HepG2 (cell line): ENCODE measurements at regions not wholly inside any gene's neighbourhood (a gene's known extent, or its start where the extent isn't known, plus 50 kb on each side); places are given as distances from the start of the nearest gene placed in this dataset.

Source experiments
- ATAC-seq: fragments of 200-7000 bp; cut with Tn5 transposase; 3 replicates; pipeline ENCODE4 v1.9.1; 2020; ENCODE audit warnings: mild to moderate bottlenecking, moderate library complexity
- BruUV-seq: library from RNA; stranded (reverse); fragments of 400-500 nt; replicated peaks from 2 replicates; lab custom pipeline; 2021; lab: Mats Ljungman, UMichigan
- CTCF ChIA-PET: fragments of 300-600 bp; formaldehyde crosslinking; extraction: SDS; loops from one replicate; lab custom pipeline; 2021; ENCODE audit warnings: low total read pairs, inconsistent platforms, low intra/inter-chr PET ratio; lab: Yijun Ruan, JAX
- POLR2A ChIA-PET: fragments of 350-600 bp; sonication (Branson Sonifier 250); formaldehyde crosslinking; loops from one replicate; lab custom pipeline; 2020; ENCODE audit warnings: antibody characterized with exemption, inconsistent platforms; lab: Yijun Ruan, JAX
- DNase-seq: peaks from one replicate; pipeline ENCODE4 v3.0.0-alpha.2; 2015; ENCODE audit warnings: low spot score
- FAIRE-seq: peaks from 3 replicates; lab custom pipeline; 2011; peaks lifted over from hg19 to GRCh38; lab: Jason Lieb, UNC
- H2AFZ ChIP-seq: one replicate; pipeline ENCODE4 v1.6.1; 2011; ENCODE audit warnings: low read length, inconsistent platforms
- H3K27ac ChIP-seq: fragments of 300-600 bp; 3 replicates; pipeline ENCODE4 v1.8.0; 2011; ENCODE audit warnings: mixed run types, mild to moderate bottlenecking, mixed read lengths, low read length, inconsistent platforms; ENCODE audit not compliant: insufficient read depth; ENCODE audit errors: extremely low read length
- H3K27me3 ChIP-seq, 2 experiments: fragments of 200-600 bp in 1 of 2; 2 replicates in 1 of 2; 3 replicates in 1 of 2; pipeline versions ENCODE4 v1.6.0 to v1.8.0; 2011; ENCODE audit warnings: low read length in 2 of 2, mild to moderate bottlenecking in 2 of 2, moderate library complexity in 2 of 2, inconsistent platforms in 1 of 2; ENCODE audit not compliant: insufficient read depth in 2 of 2, control insufficient read depth in 1 of 2
- H3K36me3 ChIP-seq, 2 experiments: fragments of 200-600 bp in 1 of 2; replicated peaks in 1 of 2; 2 replicates in 1 of 2; 3 replicates in 1 of 2; pipeline versions ENCODE4 v1.5.1 to v1.8.0; 2011; ENCODE audit warnings: low read length in 2 of 2, inconsistent platforms in 1 of 2; ENCODE audit not compliant: insufficient read depth in 2 of 2, control insufficient read depth in 1 of 2
- H3K4me1 ChIP-seq: 2 replicates; pipeline ENCODE4 v1.5.1; 2012; ENCODE audit warnings: low read length, inconsistent platforms; ENCODE audit not compliant: insufficient read depth
- H3K4me2 ChIP-seq: 2 replicates; pipeline ENCODE4 v1.6.0; 2011; ENCODE audit warnings: low read depth, low read length, inconsistent platforms
- H3K4me3 ChIP-seq, 3 experiments: fragments of 200-600 bp in 1 of 3; sonication (generic), shearing (Covaris generic) in 1 of 3; replicated peaks in 1 of 3; 2 replicates each; pipeline ENCODE4 v1.5.1; 2011 to 2016; ENCODE audit warnings: low read length in 3 of 3, inconsistent platforms in 2 of 3, low read depth in 2 of 3, mild to moderate bottlenecking in 2 of 3, control low read depth in 1 of 3, mixed read lengths in 1 of 3; ENCODE audit not compliant: insufficient read depth in 1 of 3
- H3K79me2 ChIP-seq: one replicate; pipeline ENCODE4 v1.6.1; 2011; ENCODE audit warnings: low read length, inconsistent platforms; ENCODE audit not compliant: insufficient read depth
- H3K9ac ChIP-seq: 2 replicates; pipeline ENCODE4 v1.6.0; 2011; ENCODE audit warnings: mild to moderate bottlenecking, low read depth, low read length, inconsistent platforms; ENCODE audit not compliant: insufficient read depth
- H3K9me3 ChIP-seq: 2 replicates; pipeline ENCODE4 v1.5.1; 2012; ENCODE audit warnings: mild to moderate bottlenecking, low read length
- H4K20me1 ChIP-seq: 2 replicates; pipeline ENCODE4 v1.6.0; 2011; ENCODE audit warnings: inconsistent platforms, mild to moderate bottlenecking, low read length, moderate library complexity; ENCODE audit not compliant: insufficient read depth
- FOXK2 ChIP-seq: fragments of 450-650 bp; IDR thresholded peaks from 2 replicates; pipeline ENCODE4 v1.6.1; 2016
- GABPB1 ChIP-seq: IDR thresholded peaks from 2 replicates; pipeline ENCODE4 v1.6.1; 2016; ENCODE audit warnings: mild to moderate bottlenecking, missing genetic modification reagents, moderate library complexity, missing compliant biosample characterization
- MBNL3 ChIP-seq: fragments of 250-450 bp; sonication (Bioruptor Pico); conservative IDR thresholded peaks from 2 replicates; pipeline ENCODE4 v1.8.0; 2022; ENCODE audit warnings: mild to moderate bottlenecking, inconsistent platforms
- MIXL1 ChIP-seq: IDR thresholded peaks from 2 replicates; pipeline ENCODE4 v1.6.1; 2016
- NR2F1 ChIP-seq, 2 experiments: fragments of 450-650 bp in 1 of 2; formaldehyde crosslinking in 1 of 2; IDR thresholded peaks; 2 replicates each; pipeline versions ENCODE4 v1.5.0 to v1.6.1; 2016 to 2020; ENCODE audit warnings: mild to moderate bottlenecking in 1 of 2, missing compliant biosample characterization in 1 of 2, missing genetic modification reagents in 1 of 2, moderate library complexity in 1 of 2
- SMAD3 ChIP-seq: sonication (generic); formaldehyde crosslinking; IDR thresholded peaks from 2 replicates; pipeline ENCODE4 v1.4.0; 2020; ENCODE audit warnings: missing genetic modification reagents
- TSC22D2 ChIP-seq: sonication (generic); formaldehyde crosslinking; IDR thresholded peaks from 2 replicates; pipeline ENCODE4 v1.5.1; 2020; ENCODE audit warnings: missing genetic modification reagents, mild to moderate bottlenecking, borderline replicate concordance
- ZFAT ChIP-seq: sonication (generic); formaldehyde crosslinking; conservative IDR thresholded peaks from 2 replicates; pipeline ENCODE4 v1.8.1; 2023; ENCODE audit warnings: missing genetic modification reagents, inconsistent platforms
- ZNF484 ChIP-seq: sonication (generic); formaldehyde crosslinking; IDR thresholded peaks from 2 replicates; pipeline ENCODE4 v1.5.1; 2020; ENCODE audit warnings: mild to moderate bottlenecking, low read depth, missing genetic modification reagents, borderline replicate concordance
- WGBS: methylation state at CpG from one replicate; pipeline ENCODE4 v1.1.6; 2017; ENCODE audit warnings: low lambda C conversion rate; 5-methylcytosine and 5-hydroxymethylcytosine counted together
- in situ Hi-C: cut with HindIII; loops from 2 replicates; pipeline ENCODE4 v1.10.0; 2017; ENCODE audit warnings: low pct_unique_long_range_greater_than_20kb; ENCODE audit not compliant: extremely low pct_ligation_motif_present
- intact Hi-C: fragments of 100-400 bp; cut with micrococcal nuclease; formaldehyde crosslinking; loops from one replicate; pipeline ENCODE4 v1.10.0; 2022; ENCODE audit not compliant: unreplicated experiment
- TF ChIP-seq, protein P1 (sequence below): sonication (generic); formaldehyde crosslinking; IDR thresholded peaks from 2 replicates; pipeline ENCODE4 v1.4.0; 2020; ENCODE audit warnings: missing genetic modification reagents, borderline replicate concordance
- TF ChIP-seq, protein P2 (sequence below): sonication (generic); formaldehyde crosslinking; IDR thresholded peaks from 2 replicates; pipeline ENCODE4 v1.4.0; 2020; ENCODE audit warnings: missing genetic modification reagents
- TF ChIP-seq, protein P3 (sequence below): sonication (generic); formaldehyde crosslinking; IDR thresholded peaks from 2 replicates; pipeline ENCODE4 v1.4.0; 2020; ENCODE audit warnings: mild to moderate bottlenecking, missing genetic modification reagents
- TF ChIP-seq, protein P4 (sequence below): sonication (generic); formaldehyde crosslinking; IDR thresholded peaks from 2 replicates; pipeline ENCODE4 v1.4.0; 2020; ENCODE audit warnings: mild to moderate bottlenecking, missing genetic modification reagents

DNA sequence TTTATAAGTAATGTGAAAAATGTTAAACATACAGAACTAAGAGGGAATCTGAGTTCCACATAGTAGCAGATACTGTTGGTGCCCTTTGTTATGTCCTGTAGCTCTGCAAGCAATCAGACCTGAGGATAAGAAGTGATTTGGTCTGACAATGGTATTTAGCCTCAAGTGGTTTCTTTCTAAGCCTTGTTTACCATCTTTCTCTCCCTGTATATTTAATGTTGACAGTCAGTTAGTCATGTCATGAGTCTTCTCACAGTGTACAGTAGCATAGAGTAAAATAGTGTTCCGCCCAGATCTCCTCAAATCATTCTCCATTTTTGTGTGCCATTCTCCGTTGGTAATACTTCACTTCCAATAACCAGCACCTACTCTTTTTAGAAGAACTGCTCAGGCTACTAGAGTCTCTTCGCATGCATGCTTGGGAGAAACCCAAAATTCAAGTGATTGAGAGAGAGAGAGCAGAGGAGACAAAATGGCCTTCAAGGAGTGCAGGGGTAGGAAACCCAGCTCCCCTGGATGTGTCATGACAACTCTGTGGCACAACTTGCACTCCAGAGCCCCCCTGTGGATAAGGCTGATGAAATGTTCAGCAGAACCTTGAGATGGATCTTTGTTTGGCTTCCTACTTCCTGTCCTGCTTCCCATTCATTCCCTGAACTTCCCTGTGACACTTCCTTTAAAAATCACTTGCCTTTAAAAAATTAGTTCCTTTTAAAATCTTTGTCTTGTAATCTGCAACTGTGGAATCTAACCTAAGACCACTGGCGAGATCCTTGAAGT, 129.2 kb upstream of the FST start (continued):
- TF ChIP-seq, protein P1, sequence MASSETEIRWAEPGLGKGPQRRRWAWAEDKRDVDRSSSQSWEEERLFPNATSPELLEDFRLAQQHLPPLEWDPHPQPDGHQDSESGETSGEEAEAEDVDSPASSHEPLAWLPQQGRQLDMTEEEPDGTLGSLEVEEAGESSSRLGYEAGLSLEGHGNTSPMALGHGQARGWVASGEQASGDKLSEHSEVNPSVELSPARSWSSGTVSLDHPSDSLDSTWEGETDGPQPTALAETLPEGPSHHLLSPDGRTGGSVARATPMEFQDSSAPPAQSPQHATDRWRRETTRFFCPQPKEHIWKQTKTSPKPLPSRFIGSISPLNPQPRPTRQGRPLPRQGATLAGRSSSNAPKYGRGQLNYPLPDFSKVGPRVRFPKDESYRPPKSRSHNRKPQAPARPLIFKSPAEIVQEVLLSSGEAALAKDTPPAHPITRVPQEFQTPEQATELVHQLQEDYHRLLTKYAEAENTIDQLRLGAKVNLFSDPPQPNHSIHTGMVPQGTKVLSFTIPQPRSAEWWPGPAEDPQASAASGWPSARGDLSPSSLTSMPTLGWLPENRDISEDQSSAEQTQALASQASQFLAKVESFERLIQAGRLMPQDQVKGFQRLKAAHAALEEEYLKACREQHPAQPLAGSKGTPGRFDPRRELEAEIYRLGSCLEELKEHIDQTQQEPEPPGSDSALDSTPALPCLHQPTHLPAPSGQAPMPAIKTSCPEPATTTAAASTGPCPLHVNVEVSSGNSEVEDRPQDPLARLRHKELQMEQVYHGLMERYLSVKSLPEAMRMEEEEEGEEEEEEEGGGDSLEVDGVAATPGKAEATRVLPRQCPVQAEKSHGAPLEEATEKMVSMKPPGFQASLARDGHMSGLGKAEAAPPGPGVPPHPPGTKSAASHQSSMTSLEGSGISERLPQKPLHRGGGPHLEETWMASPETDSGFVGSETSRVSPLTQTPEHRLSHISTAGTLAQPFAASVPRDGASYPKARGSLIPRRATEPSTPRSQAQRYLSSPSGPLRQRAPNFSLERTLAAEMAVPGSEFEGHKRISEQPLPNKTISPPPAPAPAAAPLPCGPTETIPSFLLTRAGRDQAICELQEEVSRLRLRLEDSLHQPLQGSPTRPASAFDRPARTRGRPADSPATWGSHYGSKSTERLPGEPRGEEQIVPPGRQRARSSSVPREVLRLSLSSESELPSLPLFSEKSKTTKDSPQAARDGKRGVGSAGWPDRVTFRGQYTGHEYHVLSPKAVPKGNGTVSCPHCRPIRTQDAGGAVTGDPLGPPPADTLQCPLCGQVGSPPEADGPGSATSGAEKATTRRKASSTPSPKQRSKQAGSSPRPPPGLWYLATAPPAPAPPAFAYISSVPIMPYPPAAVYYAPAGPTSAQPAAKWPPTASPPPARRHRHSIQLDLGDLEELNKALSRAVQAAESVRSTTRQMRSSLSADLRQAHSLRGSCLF (CRISPR knock-in tag) = no peak
- no peak for TF ChIP-seq MBNL3 (CRISPR knock-in tag)

DNA sequence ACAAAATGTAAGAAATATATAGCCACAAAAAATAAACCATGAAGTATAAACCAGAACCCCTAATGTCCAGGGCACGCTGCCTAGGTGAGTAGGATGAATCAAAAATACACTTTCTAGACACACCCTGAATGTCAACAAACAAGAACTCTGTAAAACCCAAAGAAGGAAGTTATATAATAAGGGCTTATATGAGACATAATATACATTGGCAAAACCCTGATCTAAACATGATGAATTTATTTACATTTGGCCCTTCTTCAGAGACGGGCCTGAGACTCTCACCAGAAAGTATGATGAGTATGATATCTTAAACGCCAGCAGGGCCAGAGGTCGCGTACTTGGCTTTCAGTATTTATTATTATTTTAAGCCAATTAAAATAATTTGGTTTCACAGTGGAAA, 125.1 kb upstream of the FST start:
- FAIRE-seq = no peak
- in situ Hi-C loops = no loop called here

More for the DNA sequence above, 125.1 kb upstream of the FST start:
- Histone ChIP-seq H3K27ac (no peak overlapping the region), H3K27me3 (no peaks in the 10 kb centered on the region), H3K9ac (no peak overlapping the region), H3K36me3 (no peaks in the 10 kb centered on the region), H4K20me1 (no peaks in the 10 kb centered on the region)
- CTCF ChIA-PET = no interaction called here
- POLR2A ChIA-PET = no interaction called here
- WGBS = 1% methylated on average over 5 of the region's 5 CpGs
- no peak for TF ChIP-seq GABPB1
- TF ChIP-seq, protein P2, sequence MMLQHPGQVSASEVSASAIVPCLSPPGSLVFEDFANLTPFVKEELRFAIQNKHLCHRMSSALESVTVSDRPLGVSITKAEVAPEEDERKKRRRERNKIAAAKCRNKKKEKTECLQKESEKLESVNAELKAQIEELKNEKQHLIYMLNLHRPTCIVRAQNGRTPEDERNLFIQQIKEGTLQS (CRISPR knock-in tag) = no peak
- TF ChIP-seq, protein P3, sequence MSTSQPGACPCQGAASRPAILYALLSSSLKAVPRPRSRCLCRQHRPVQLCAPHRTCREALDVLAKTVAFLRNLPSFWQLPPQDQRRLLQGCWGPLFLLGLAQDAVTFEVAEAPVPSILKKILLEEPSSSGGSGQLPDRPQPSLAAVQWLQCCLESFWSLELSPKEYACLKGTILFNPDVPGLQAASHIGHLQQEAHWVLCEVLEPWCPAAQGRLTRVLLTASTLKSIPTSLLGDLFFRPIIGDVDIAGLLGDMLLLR (CRISPR knock-in tag) = no peak
- TF ChIP-seq ZFAT (CRISPR knock-in tag) = no peak
- TF ChIP-seq, protein P4, sequence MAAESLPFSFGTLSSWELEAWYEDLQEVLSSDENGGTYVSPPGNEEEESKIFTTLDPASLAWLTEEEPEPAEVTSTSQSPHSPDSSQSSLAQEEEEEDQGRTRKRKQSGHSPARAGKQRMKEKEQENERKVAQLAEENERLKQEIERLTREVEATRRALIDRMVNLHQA = no peak
- TF ChIP-seq TSC22D2 (CRISPR knock-in tag) = no peak
- no peak for TF ChIP-seq SMAD3 (CRISPR knock-in tag)
- TF ChIP-seq MIXL1 (CRISPR knock-in tag) = no peak
- no peak for TF ChIP-seq NR2F1 (CRISPR knock-in tag; IDR thresholded peaks at IDR 0.05)
- TF ChIP-seq FOXK2 = no peak
- no peak for TF ChIP-seq ZNF484 (CRISPR knock-in tag)
- TF ChIP-seq, all 625 proteins: peak for 0
- Histone ChIP-seq H3K4me2 (no peak overlapping the region), H3K79me2 (no peaks in the 10 kb centered on the region), H3K4me1 (peaks cover 23% of the 10 kb centered on the region), H2AFZ (no peak overlapping the region), H3K4me3 (no peak overlapping the region), H3K9me3 (no peaks in the 10 kb centered on the region)
- intact Hi-C loops = no loop called here
- ATAC-seq (no peak), DNase-seq (no peak)
- no TSS peak for BruUV-seq
